ENCODE measurements at regions not wholly inside any gene's neighbourhood (a gene's known extent, or its start where the extent isn't known, plus 50 kb on each side); places are given as distances from the start of the nearest gene placed in this dataset.

GRCh38 chr5:1655496-1656270 lies 131.9 kb upstream of the LPCAT1 start:
- no peak for TF ChIP-seq POLR2AphosphoS5 (IDR thresholded peaks at IDR 0.05; ENCODE audit: low read depth, low read length)
- TF ChIP-seq SIN3A (IDR thresholded peaks at IDR 0.05; ENCODE audit: borderline replicate concordance, insufficient read depth, low read depth, low read length) = no peak
- TF ChIP-seq, protein P1, sequence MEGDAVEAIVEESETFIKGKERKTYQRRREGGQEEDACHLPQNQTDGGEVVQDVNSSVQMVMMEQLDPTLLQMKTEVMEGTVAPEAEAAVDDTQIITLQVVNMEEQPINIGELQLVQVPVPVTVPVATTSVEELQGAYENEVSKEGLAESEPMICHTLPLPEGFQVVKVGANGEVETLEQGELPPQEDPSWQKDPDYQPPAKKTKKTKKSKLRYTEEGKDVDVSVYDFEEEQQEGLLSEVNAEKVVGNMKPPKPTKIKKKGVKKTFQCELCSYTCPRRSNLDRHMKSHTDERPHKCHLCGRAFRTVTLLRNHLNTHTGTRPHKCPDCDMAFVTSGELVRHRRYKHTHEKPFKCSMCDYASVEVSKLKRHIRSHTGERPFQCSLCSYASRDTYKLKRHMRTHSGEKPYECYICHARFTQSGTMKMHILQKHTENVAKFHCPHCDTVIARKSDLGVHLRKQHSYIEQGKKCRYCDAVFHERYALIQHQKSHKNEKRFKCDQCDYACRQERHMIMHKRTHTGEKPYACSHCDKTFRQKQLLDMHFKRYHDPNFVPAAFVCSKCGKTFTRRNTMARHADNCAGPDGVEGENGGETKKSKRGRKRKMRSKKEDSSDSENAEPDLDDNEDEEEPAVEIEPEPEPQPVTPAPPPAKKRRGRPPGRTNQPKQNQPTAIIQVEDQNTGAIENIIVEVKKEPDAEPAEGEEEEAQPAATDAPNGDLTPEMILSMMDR (IDR thresholded peaks at IDR 0.05) = no peak
- no peak for TF ChIP-seq TCF7L2 (IDR thresholded peaks at IDR 0.05; ENCODE audit: low read depth, low read length)
- TF ChIP-seq, protein P2, sequence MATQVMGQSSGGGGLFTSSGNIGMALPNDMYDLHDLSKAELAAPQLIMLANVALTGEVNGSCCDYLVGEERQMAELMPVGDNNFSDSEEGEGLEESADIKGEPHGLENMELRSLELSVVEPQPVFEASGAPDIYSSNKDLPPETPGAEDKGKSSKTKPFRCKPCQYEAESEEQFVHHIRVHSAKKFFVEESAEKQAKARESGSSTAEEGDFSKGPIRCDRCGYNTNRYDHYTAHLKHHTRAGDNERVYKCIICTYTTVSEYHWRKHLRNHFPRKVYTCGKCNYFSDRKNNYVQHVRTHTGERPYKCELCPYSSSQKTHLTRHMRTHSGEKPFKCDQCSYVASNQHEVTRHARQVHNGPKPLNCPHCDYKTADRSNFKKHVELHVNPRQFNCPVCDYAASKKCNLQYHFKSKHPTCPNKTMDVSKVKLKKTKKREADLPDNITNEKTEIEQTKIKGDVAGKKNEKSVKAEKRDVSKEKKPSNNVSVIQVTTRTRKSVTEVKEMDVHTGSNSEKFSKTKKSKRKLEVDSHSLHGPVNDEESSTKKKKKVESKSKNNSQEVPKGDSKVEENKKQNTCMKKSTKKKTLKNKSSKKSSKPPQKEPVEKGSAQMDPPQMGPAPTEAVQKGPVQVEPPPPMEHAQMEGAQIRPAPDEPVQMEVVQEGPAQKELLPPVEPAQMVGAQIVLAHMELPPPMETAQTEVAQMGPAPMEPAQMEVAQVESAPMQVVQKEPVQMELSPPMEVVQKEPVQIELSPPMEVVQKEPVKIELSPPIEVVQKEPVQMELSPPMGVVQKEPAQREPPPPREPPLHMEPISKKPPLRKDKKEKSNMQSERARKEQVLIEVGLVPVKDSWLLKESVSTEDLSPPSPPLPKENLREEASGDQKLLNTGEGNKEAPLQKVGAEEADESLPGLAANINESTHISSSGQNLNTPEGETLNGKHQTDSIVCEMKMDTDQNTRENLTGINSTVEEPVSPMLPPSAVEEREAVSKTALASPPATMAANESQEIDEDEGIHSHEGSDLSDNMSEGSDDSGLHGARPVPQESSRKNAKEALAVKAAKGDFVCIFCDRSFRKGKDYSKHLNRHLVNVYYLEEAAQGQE (IDR thresholded peaks at IDR 0.05; ENCODE audit: insufficient read depth in 1 of 2, low read depth in 2 of 2, low read length in 1 of 2) = no peak
- ATAC-seq = no peak
- no TSS peak for BruUV-seq (replicated peaks)
- in situ Hi-C loops (cut with HindIII; ENCODE audit: low pct_unique_long_range_greater_than_20kb, low sequenced_read_pairs) = no loop called here
- ChIA-PET POLR2A (no interaction called here), CTCF (interaction anchor here (0.7 kb wide), 2 partner anchors 70 to 483 kb away, joined by 3 read pairs; no protein-coding TSS in a partner anchor)
- intact Hi-C loops (cut with micrococcal nuclease; ENCODE audit: unreplicated experiment) = no loop called here
- Histone ChIP-seq H3K4me1 (ENCODE audit: control insufficient read depth, insufficient read depth, low read length) (peaks cover 8% of the 10 kb centered on the region), H3K36me3 (ENCODE audit: control insufficient read depth, insufficient read depth, low read length) (no peaks in the 10 kb centered on the region), H3K9me3 (ENCODE audit: control insufficient read depth, insufficient read depth, low read depth, low read length) (no peaks in the 10 kb centered on the region), H3K4me3 (ENCODE audit: low read depth in 2 of 2, low read length in 2 of 2) (no peak overlapping the region), H3K27ac (ENCODE audit: low read length) (no peak overlapping the region), H3K27me3 (ENCODE audit: control insufficient read depth, insufficient read depth, low read length) (no peaks in the 10 kb centered on the region)
- DNase-seq (ENCODE audit: low read depth, low spot score) = no peak

GRCh38 chr5:1654786-1655495 lies 131.2 kb upstream of the LPCAT1 start:
- in situ Hi-C loops (cut with HindIII; ENCODE audit: low pct_unique_long_range_greater_than_20kb, low sequenced_read_pairs) (no loop called here), intact Hi-C loops (cut with micrococcal nuclease; ENCODE audit: unreplicated experiment) (no loop called here)
- H3K36me3 ChIP-seq (ENCODE audit: control insufficient read depth, insufficient read depth, low read length) = no peaks in the 10 kb centered on the region
- no peaks in the 10 kb centered on the region for H3K27me3 ChIP-seq (ENCODE audit: control insufficient read depth, insufficient read depth, low read length)
- peaks cover 8% of the 10 kb centered on the region for H3K4me1 ChIP-seq (ENCODE audit: control insufficient read depth, insufficient read depth, low read length)
- BruUV-seq (replicated peaks) = no TSS peak
- no peak overlapping the region for H3K4me3 ChIP-seq (ENCODE audit: low read depth in 2 of 2, low read length in 2 of 2)
- H3K27ac ChIP-seq (ENCODE audit: low read length) = no peak overlapping the region
- POLR2A ChIA-PET = no interaction called here
- no peak for DNase-seq (ENCODE audit: low read depth, low spot score)
- CTCF ChIA-PET = interaction anchor here (0.7 kb wide), 1 partner anchor 71 kb away, joined by 3 read pairs; no protein-coding TSS in a partner anchor
- no peak for ATAC-seq
- no peak for TF ChIP-seq SIN3A (IDR thresholded peaks at IDR 0.05; ENCODE audit: borderline replicate concordance, insufficient read depth, low read depth, low read length)
- TF ChIP-seq, protein P2 (IDR thresholded peaks at IDR 0.05; ENCODE audit: insufficient read depth in 1 of 2, low read depth in 2 of 2, low read length in 1 of 2) = no peak
- TF ChIP-seq, protein P1 (IDR thresholded peaks at IDR 0.05) = no peak
- no peak for TF ChIP-seq POLR2AphosphoS5 (IDR thresholded peaks at IDR 0.05; ENCODE audit: low read depth, low read length)
- no peak for TF ChIP-seq TCF7L2 (IDR thresholded peaks at IDR 0.05; ENCODE audit: low read depth, low read length)
- H3K9me3 ChIP-seq (ENCODE audit: control insufficient read depth, insufficient read depth, low read depth, low read length) = no peaks in the 10 kb centered on the region

Measured in Panc1 (cell line).